Gastrocnemius medialis (tissue), 4 donors: ENCODE measurements at regions not wholly inside any gene's neighbourhood (a gene's known extent, or its start where the extent isn't known, plus 50 kb on each side); places are given as distances from the start of the nearest gene placed in this dataset.

Experiments used
- POLR2A ChIP-seq, 2 donors: fragments of 450-650 bp; IDR thresholded peaks; one replicate each; pipeline ENCODE4 v1.6.1; 2017; ENCODE audit warnings: antibody characterized with exemption in 2 of 2, mild to moderate bottlenecking in 2 of 2, moderate library complexity in 2 of 2
- TF ChIP-seq, protein P1 (sequence below), 5 experiments: fragments of 450-650 bp in 3 of 5; fragments of 200-600 bp in 2 of 5; sonication (generic) in 2 of 5; IDR thresholded peaks in 4 of 5; conservative IDR thresholded peaks in 1 of 5; 1 replicate in 4 of 5; 2 replicates in 1 of 5; pipeline ENCODE4 v1.5.1; 2016 to 2019; ENCODE audit warnings: antibody characterized with exemption in 5 of 5, mild to moderate bottlenecking in 3 of 5, moderate library complexity in 3 of 5

DNA sequence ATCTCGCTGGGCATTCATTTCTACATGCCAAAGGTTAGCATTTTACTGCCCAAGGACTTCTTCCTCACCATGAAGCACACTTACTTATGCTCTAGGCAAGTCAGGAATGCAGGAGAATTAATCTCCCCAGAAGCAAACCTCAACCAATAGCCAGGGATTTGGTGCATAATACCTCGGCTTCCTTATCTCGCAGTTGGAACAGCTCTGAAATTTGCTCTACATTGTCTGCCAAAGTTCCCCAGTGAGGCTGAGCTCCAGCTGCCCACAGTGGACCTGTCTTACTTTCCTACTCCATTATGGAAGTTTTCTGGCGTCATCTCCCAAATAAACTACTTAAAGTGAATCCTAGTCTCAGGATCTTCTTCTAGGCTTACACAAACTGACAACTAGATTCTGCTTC lies 57.6 kb upstream of the PPM1J start:
- TF ChIP-seq, protein P1, sequence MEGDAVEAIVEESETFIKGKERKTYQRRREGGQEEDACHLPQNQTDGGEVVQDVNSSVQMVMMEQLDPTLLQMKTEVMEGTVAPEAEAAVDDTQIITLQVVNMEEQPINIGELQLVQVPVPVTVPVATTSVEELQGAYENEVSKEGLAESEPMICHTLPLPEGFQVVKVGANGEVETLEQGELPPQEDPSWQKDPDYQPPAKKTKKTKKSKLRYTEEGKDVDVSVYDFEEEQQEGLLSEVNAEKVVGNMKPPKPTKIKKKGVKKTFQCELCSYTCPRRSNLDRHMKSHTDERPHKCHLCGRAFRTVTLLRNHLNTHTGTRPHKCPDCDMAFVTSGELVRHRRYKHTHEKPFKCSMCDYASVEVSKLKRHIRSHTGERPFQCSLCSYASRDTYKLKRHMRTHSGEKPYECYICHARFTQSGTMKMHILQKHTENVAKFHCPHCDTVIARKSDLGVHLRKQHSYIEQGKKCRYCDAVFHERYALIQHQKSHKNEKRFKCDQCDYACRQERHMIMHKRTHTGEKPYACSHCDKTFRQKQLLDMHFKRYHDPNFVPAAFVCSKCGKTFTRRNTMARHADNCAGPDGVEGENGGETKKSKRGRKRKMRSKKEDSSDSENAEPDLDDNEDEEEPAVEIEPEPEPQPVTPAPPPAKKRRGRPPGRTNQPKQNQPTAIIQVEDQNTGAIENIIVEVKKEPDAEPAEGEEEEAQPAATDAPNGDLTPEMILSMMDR (IDR thresholded peaks at IDR 0.05 in 4 of 5, conservative IDR thresholded peaks at IDR 0.05 in 1 of 5) = no peak
- no peak for TF ChIP-seq POLR2A (IDR thresholded peaks at IDR 0.05)
